ENCODE measurements at regions not wholly inside any gene's neighbourhood (a gene's known extent, or its start where the extent isn't known, plus 50 kb on each side); places are given as distances from the start of the nearest gene placed in this dataset.

DNA sequence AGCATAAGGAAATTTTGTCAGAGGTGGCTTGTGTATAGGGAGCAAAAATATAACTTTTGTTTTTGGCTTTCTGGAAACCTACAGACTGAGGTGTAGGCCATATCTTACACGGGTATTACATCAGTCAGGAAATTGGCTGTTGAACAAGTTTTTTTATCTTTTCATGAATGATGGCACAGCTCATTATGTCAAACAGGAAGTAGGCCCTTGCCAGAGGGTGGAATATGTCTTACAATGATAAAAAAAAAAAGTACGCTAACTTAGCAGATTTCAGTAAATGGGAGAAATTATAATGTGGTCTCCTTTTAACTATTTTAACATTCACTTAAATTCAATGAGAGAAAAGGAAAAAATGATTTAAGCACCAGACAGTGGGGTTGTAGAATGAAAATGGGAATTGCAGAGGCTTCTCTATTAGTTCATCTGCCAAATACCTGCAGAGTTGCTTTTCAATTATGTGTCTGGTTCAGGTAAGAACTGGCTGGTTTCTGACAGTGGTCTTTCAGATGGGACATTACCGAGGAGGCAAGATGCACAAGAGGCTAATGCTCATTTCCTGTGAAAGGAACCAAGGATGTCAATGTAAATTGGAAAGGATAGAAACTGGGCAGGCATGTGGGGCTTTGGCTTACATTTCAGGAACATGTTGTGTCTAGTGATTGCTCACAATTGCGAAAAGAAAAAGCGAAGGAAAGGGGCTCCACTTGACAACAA is 169.9 kb downstream of the NNT start:
- no peak for DNase-seq (ENCODE audit: extremely low read depth in 1 of 11, low read depth in 9 of 11, low spot score in 4 of 11)

DNA sequence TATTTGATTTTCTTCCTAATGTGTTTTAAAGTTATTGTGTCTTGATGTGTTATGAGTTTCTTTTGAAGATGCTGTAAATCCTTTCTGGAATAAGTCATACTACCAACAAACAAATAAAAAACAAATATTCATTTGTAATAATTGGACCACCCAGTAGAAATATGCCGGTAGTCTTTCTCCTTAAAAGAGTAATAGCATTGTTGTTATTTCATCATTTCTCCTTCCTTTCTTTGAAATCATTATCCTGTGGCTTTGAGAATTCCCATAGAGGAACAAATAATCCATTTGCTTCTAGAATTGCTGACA is 169.4 kb downstream of the NNT start:
- no peak for DNase-seq (ENCODE audit: extremely low read depth in 1 of 11, low read depth in 9 of 11, low spot score in 4 of 11)

DNA sequence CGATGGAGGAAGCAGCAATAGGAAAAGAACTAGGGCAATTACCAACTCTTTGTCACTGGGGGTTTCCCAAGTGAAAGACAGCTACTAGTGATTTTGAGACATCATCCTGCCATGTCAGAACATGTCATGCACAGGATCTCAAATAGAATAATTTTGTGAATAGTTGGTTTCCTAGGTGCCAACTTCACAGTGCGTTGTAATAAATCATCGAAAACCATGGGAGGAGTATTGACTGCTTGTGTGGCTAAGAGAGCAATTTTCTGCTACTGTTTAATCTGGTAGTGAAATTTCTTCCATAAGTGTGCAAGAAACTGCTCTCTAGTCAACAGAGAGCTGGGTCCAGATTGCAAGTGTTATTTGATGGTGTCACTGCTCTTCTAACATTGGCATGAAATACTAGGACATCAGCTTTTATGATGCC is 168.6 kb downstream of the NNT start:
- no peak for DNase-seq (ENCODE audit: extremely low read depth in 1 of 11, low read depth in 9 of 11, low spot score in 4 of 11)

DNA sequence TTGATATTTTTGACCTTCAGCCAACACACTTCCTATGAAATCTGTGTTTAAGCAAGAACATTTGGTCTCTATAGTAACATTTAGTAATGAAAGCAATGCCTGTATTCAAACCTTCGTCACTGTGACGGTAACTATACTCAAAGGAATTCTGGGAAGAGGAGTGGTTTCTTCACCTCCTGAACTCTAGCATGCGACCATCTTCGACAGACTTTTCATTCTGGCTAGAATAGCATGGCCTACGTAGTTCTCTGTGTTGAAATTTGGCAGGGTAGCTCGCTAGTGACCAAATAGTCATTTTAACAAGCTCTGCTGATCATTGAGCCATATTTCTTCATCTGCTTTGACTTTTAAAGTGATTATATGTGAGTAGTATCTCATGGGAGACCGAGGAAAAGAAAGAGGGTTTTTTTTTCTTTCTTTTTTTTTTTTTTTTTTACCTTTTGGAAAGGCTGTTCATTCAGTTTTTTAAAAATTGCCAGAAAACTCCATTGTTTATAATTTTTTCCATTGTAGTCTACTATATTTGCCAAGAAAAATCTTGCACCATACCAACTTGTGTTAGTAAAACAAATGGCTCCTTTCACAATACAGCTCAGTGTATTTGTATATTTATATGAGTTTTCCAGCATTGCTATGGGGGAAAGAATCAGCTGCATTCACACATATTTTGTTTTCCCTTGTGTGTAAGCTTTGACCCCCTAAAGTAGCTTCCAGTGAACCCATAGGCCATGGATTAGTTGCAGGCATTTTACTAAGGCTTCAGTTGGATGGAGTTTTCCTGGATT is 166.8 kb downstream of the NNT start:
- peak in 2 of 11 donors; percentile 1 to 2 for DNase-seq (ENCODE audit: extremely low read depth in 1 of 11, low read depth in 9 of 11, low spot score in 4 of 11)

Data from renal cortex interstitium (tissue), 11 donors.